IPS DF 4.7 (cell line): ENCODE measurements at regions not wholly inside any gene's neighbourhood (a gene's known extent, or its start where the extent isn't known, plus 50 kb on each side); places are given as distances from the start of the nearest gene placed in this dataset.

Experiments used
- DNase-seq: peaks from one replicate; pipeline ENCODE4 v3.0.0-alpha.2; 2013; ENCODE audit warnings: low spot score; ENCODE audit errors: extremely low read depth

- no peak for DNase-seq
Observed at GRCh38 chr10:108445746-108446145, 1281.2 kb upstream of the SORCS1 start.

- DNase-seq, result no peak
Observed at GRCh38 chr10:108443636-108444035, 1279.1 kb upstream of the SORCS1 start.

- no peak for DNase-seq
Observed at GRCh38 chr10:108439397-108439796, 1274.9 kb upstream of the SORCS1 start.

GRCh38 chr10:108436096-108436495 lies 1271.6 kb upstream of the SORCS1 start:
- DNase-seq, result no peak

- no peak for DNase-seq
Observed at GRCh38 chr10:108434559-108435252, 1270.2 kb upstream of the SORCS1 start.

GRCh38 chr10:108427146-108427545 lies 1262.6 kb upstream of the SORCS1 start:
- no peak for DNase-seq

GRCh38 chr10:108425283-108425964 lies 1260.9 kb upstream of the SORCS1 start:
- no peak for DNase-seq

GRCh38 chr10:108424656-108425055 lies 1260.2 kb upstream of the SORCS1 start:
- no peak for DNase-seq

- DNase-seq, result no peak
Observed at GRCh38 chr10:108422286-108422685, 1257.8 kb upstream of the SORCS1 start.

GRCh38 chr10:108421266-108421665 lies 1256.8 kb upstream of the SORCS1 start:
- no peak for DNase-seq

- DNase-seq, result no peak
Observed at GRCh38 chr10:108413954-108414353, 1249.4 kb upstream of the SORCS1 start.

- DNase-seq, result no peak
Observed at GRCh38 chr10:108412323-108412722, 1247.8 kb upstream of the SORCS1 start.

GRCh38 chr10:108411894-108412293 lies 1247.4 kb upstream of the SORCS1 start:
- no peak for DNase-seq

GRCh38 chr10:108411206-108411605 lies 1246.7 kb upstream of the SORCS1 start:
- no peak for DNase-seq

- no peak for DNase-seq
Observed at GRCh38 chr10:108410236-108410635, 1245.7 kb upstream of the SORCS1 start.

- no peak for DNase-seq
Observed at GRCh38 chr10:108409306-108409705, 1244.8 kb upstream of the SORCS1 start.

- DNase-seq, result no peak
Observed at GRCh38 chr10:108404155-108404554, 1239.6 kb upstream of the SORCS1 start.

GRCh38 chr10:108399465-108399864 lies 1235.0 kb upstream of the SORCS1 start:
- no peak for DNase-seq

- DNase-seq, result no peak
Observed at GRCh38 chr10:108393089-108393488, 1228.6 kb upstream of the SORCS1 start.

GRCh38 chr10:108392286-108392685 lies 1227.8 kb upstream of the SORCS1 start:
- no peak for DNase-seq

GRCh38 chr10:108388706-108389105 lies 1224.2 kb upstream of the SORCS1 start:
- DNase-seq, result no peak

- DNase-seq, result no peak
Observed at GRCh38 chr10:108385963-108386362, 1221.5 kb upstream of the SORCS1 start.

- no peak for DNase-seq
Observed at GRCh38 chr10:108384378-108384777, 1219.9 kb upstream of the SORCS1 start.
